Endothelial cell of umbilical vein (primary cell): ENCODE measurements at regions not wholly inside any gene's neighbourhood (a gene's known extent, or its start where the extent isn't known, plus 50 kb on each side); places are given as distances from the start of the nearest gene placed in this dataset.

Source experiments
- BruUV-seq: library from RNA; stranded (reverse); fragments of 400-500 nt; replicated peaks from 2 replicates; lab custom pipeline; 2021; lab: Mats Ljungman, UMichigan
- CTCF ChIA-PET: fragments of 300-600, 350-600 bp; sonication (Branson Sonifier 250); formaldehyde crosslinking; loops from one replicate; lab custom pipeline; 2021; ENCODE audit warnings: antibody characterized with exemption, inconsistent platforms; lab: Charles Lee
- POLR2A ChIA-PET: fragments of 300-600, 350-600 bp; sonication (Branson Sonifier 250); formaldehyde crosslinking; loops from one replicate; lab custom pipeline; 2021; ENCODE audit warnings: antibody characterized with exemption, inconsistent platforms; lab: Charles Lee
- DNase-seq: peaks from one replicate; pipeline ENCODE4 v3.0.0-alpha.2; 2011; ENCODE audit warnings: low read depth, low spot score
- FAIRE-seq: peaks from 2 replicates; lab custom pipeline; 2011; peaks lifted over from hg19 to GRCh38; lab: Jason Lieb, UNC
- H2AFZ ChIP-seq: 2 replicates; pipeline ENCODE4 v1.6.0; 2012; ENCODE audit warnings: low read depth, low read length, control low read depth, inconsistent platforms
- H3K27ac ChIP-seq: 2 replicates; pipeline ENCODE4 v1.5.1; 2011; ENCODE audit warnings: low read depth, mild to moderate bottlenecking, control low read depth, low read length, moderate library complexity; ENCODE audit not compliant: insufficient read depth
- H3K27me3 ChIP-seq, 2 experiments: 2 replicates each; pipeline versions ENCODE4 v1.6.0 to v1.6.1; 2011; ENCODE audit warnings: low read length in 2 of 2, mixed read lengths in 1 of 2; ENCODE audit not compliant: control insufficient read depth in 2 of 2, insufficient read depth in 2 of 2
- H3K36me3 ChIP-seq, 2 experiments: 2 replicates in 1 of 2; 3 replicates in 1 of 2; pipeline ENCODE4 v1.5.1; 2011; ENCODE audit warnings: low read length in 2 of 2, mild to moderate bottlenecking in 1 of 2, moderate library complexity in 1 of 2; ENCODE audit not compliant: control insufficient read depth in 2 of 2, insufficient read depth in 2 of 2; ENCODE audit errors: extremely low read depth in 1 of 2
- H3K4me1 ChIP-seq: 3 replicates; pipeline ENCODE4 v1.5.1; 2011; ENCODE audit warnings: mild to moderate bottlenecking, low read length; ENCODE audit not compliant: control insufficient read depth, insufficient read depth; ENCODE audit errors: extremely low read depth
- H3K4me2 ChIP-seq: 2 replicates; pipeline ENCODE4 v1.6.1; 2011; ENCODE audit warnings: low read length, control low read depth, mixed read lengths; ENCODE audit not compliant: insufficient read depth
- H3K4me3 ChIP-seq, 3 experiments: fragments of 200-600 bp in 1 of 3; sonication (generic), shearing (Covaris generic) in 1 of 3; replicated peaks in 1 of 3; 2 replicates each; pipeline ENCODE4 v1.5.1; 2011 to 2016; ENCODE audit warnings: control low read depth in 3 of 3, low read length in 3 of 3, mild to moderate bottlenecking in 2 of 3, inconsistent platforms in 1 of 3, low read depth in 1 of 3, moderate library complexity in 1 of 3; ENCODE audit not compliant: insufficient read depth in 1 of 3
- H3K79me2 ChIP-seq: 2 replicates; pipeline ENCODE4 v1.6.0; 2012; ENCODE audit warnings: low read length, inconsistent platforms; ENCODE audit not compliant: control insufficient read depth, insufficient read depth
- H3K9ac ChIP-seq: replicated peaks from 2 replicates; pipeline ENCODE3; 2011; ENCODE audit warnings: low read length, control low read depth; ENCODE audit not compliant: insufficient read depth; ENCODE audit errors: extremely low read depth
- H3K9me1 ChIP-seq: replicated peaks from 3 replicates; pipeline ENCODE4 v1.6.0; 2011; ENCODE audit warnings: mild to moderate bottlenecking, low read length; ENCODE audit not compliant: control insufficient read depth, insufficient read depth; ENCODE audit errors: extremely low read depth
- H3K9me3 ChIP-seq: replicated peaks from 2 replicates; pipeline ENCODE4 v1.5.1; 2012; ENCODE audit warnings: low read length, inconsistent platforms; ENCODE audit not compliant: control insufficient read depth, insufficient read depth
- H4K20me1 ChIP-seq: replicated peaks from 2 replicates; pipeline ENCODE3; 2011; ENCODE audit warnings: mild to moderate bottlenecking, low read length; ENCODE audit not compliant: control insufficient read depth, insufficient read depth; ENCODE audit errors: extremely low read depth
- EZH2 ChIP-seq: IDR thresholded peaks from 2 replicates; pipeline ENCODE4 v1.6.1; 2012; ENCODE audit warnings: borderline replicate concordance, low read depth, mild to moderate bottlenecking, moderate library complexity, low read length, inconsistent platforms; ENCODE audit not compliant: severe bottlenecking
- FOS ChIP-seq: IDR thresholded peaks from 2 replicates; pipeline ENCODE4 v1.6.1; 2011; ENCODE audit warnings: mild to moderate bottlenecking, low read length, moderate library complexity, borderline replicate concordance; ENCODE audit not compliant: insufficient read depth
- GATA2 ChIP-seq: IDR thresholded peaks from 2 replicates; pipeline ENCODE4 v1.7.0; 2011; ENCODE audit warnings: low read depth, mild to moderate bottlenecking, moderate library complexity, mixed read lengths, low read length; ENCODE audit not compliant: insufficient read length, insufficient read depth
- JUN ChIP-seq: IDR thresholded peaks from 2 replicates; pipeline ENCODE4 v1.6.1; 2011; ENCODE audit warnings: borderline replicate concordance, low read depth; ENCODE audit not compliant: insufficient read length, insufficient read depth
- MYC ChIP-seq: IDR thresholded peaks from one replicate; pipeline ENCODE4 v1.6.1; 2011; ENCODE audit warnings: mild to moderate bottlenecking, low read depth, low read length
- POLR2A ChIP-seq: IDR thresholded peaks from 2 replicates; pipeline ENCODE4 v1.6.1; 2012; ENCODE audit warnings: low read depth, mild to moderate bottlenecking, control low read depth, low read length
- POLR2AphosphoS5 ChIP-seq: IDR thresholded peaks from 2 replicates; pipeline ENCODE4 v1.6.1; 2012; ENCODE audit warnings: low read depth, mild to moderate bottlenecking, control low read depth, low read length, moderate library complexity; ENCODE audit not compliant: insufficient read depth
- dilution Hi-C: fragments of 300-500 bp; cut with MboI; formaldehyde crosslinking; loops from one replicate; pipeline ENCODE4 v1.15.0; 2019; ENCODE audit warnings: low sequenced_read_pairs; ENCODE audit not compliant: extremely low pct_ligation_motif_present
- intact Hi-C: fragments of 100-400 bp; cut with micrococcal nuclease; formaldehyde crosslinking; loops from one replicate; pipeline ENCODE4 v1.10.0; 2022
- TF ChIP-seq, protein P1 (sequence below): IDR thresholded peaks from 2 replicates; pipeline ENCODE4 v1.6.1; 2011; ENCODE audit not compliant: insufficient read depth, insufficient read length
- TF ChIP-seq, protein P2 (sequence below), 2 donors: IDR thresholded peaks; 1 replicate in 1 of 2; 2 replicates in 1 of 2; pipeline ENCODE4 v1.5.1; 2011; ENCODE audit warnings: low read length in 2 of 2, mild to moderate bottlenecking in 2 of 2, moderate library complexity in 2 of 2, control low read depth in 1 of 2, inconsistent platforms in 1 of 2, low read depth in 1 of 2; ENCODE audit not compliant: insufficient read depth in 1 of 2; ENCODE audit errors: extremely low read depth in 1 of 2

- H3K4me2 ChIP-seq: no peak overlapping the region
- no peaks in the 10 kb centered on the region for H3K27me3 ChIP-seq
- no peaks in the 10 kb centered on the region for H3K36me3 ChIP-seq
- CTCF ChIA-PET: interaction anchor here (1.2 to 1.7 kb wide), 6 partner anchors 8 to 324 kb away, joined by 3 to 10 read pairs (median 5); no protein-coding TSS in a partner anchor
- H3K9me3 ChIP-seq: no peaks in the 10 kb centered on the region
- no peaks in the 10 kb centered on the region for H3K4me1 ChIP-seq
- no peaks in the 10 kb centered on the region for H4K20me1 ChIP-seq
- no peaks in the 10 kb centered on the region for H3K9me1 ChIP-seq
- intact Hi-C loops (no loop called here), dilution Hi-C loops (no loop called here)
- BruUV-seq: no TSS peak
- no peaks in the 10 kb centered on the region for H3K79me2 ChIP-seq
- POLR2A ChIA-PET: no interaction called here
- H3K9ac ChIP-seq: no peak overlapping the region
- no peak overlapping the region for H2AFZ ChIP-seq
- DNase-seq (no peak), FAIRE-seq (no peak)
- no peak overlapping the region for H3K4me3 ChIP-seq
- no peak for TF ChIP-seq MYC
- TF ChIP-seq, protein P1, sequence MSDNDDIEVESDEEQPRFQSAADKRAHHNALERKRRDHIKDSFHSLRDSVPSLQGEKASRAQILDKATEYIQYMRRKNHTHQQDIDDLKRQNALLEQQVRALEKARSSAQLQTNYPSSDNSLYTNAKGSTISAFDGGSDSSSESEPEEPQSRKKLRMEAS: no peak
- no peak for TF ChIP-seq GATA2
- TF ChIP-seq, protein P2, sequence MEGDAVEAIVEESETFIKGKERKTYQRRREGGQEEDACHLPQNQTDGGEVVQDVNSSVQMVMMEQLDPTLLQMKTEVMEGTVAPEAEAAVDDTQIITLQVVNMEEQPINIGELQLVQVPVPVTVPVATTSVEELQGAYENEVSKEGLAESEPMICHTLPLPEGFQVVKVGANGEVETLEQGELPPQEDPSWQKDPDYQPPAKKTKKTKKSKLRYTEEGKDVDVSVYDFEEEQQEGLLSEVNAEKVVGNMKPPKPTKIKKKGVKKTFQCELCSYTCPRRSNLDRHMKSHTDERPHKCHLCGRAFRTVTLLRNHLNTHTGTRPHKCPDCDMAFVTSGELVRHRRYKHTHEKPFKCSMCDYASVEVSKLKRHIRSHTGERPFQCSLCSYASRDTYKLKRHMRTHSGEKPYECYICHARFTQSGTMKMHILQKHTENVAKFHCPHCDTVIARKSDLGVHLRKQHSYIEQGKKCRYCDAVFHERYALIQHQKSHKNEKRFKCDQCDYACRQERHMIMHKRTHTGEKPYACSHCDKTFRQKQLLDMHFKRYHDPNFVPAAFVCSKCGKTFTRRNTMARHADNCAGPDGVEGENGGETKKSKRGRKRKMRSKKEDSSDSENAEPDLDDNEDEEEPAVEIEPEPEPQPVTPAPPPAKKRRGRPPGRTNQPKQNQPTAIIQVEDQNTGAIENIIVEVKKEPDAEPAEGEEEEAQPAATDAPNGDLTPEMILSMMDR (IDR thresholded peaks at IDR 0.05; ENCODE audit: extremely low read depth in 1 of 2, insufficient read depth in 1 of 2, low read depth in 1 of 2, low read length in 2 of 2): no peak
- no peak for TF ChIP-seq POLR2A
- no peak for TF ChIP-seq FOS
- TF ChIP-seq JUN: no peak
- TF ChIP-seq EZH2: no peak
- TF ChIP-seq POLR2AphosphoS5: no peak
- H3K27ac ChIP-seq: no peak overlapping the region
Measured at GRCh38 chr3:5035692-5036391, 56.6 kb downstream of the BHLHE40 start.
